ENCODE measurements at regions not wholly inside any gene's neighbourhood (a gene's known extent, or its start where the extent isn't known, plus 50 kb on each side); places are given as distances from the start of the nearest gene placed in this dataset.

DNA sequence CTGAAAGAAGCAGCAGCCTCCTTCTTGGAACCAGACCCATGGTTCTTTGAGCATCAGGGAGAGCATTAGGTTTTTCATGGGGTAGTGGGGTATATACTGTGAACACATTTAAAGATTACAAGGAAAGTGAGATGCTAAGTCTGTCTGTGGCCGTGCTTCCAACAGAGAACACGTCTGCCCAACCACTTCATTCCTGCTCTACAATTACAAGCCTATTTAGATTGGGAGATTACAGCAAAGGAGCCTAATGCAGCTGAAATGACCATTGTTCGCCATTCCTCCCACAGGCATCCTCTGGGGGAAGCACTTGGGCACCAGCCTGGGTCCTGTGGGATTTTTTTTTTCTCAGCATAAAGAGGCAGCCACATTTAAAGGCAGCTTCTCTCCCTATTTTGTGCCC is 536.4 kb downstream of the XPNPEP1 start:
- Histone ChIP-seq H3K9me3 (ENCODE audit: low read length) (no peaks in the 10 kb centered on the region), H3K9ac (ENCODE audit: low read length) (no peak overlapping the region), H3K27ac (ENCODE audit: low read depth, low read length) (no peak overlapping the region), H3K4me3 (ENCODE audit: low read depth in 1 of 2, low read length in 2 of 2) (no peak overlapping the region), H3K4me1 (ENCODE audit: insufficient read depth, low read length) (peaks cover 6% of the 10 kb centered on the region), H3K27me3 (ENCODE audit: control insufficient read depth in 1 of 2, insufficient read depth in 2 of 2, low read length in 2 of 2) (no peaks in the 10 kb centered on the region), H3K36me3 (ENCODE audit: insufficient read depth, low read length) (no peaks in the 10 kb centered on the region)

GRCh38 chr10:109386101-109386500 is 537.2 kb downstream of the XPNPEP1 start:
- Histone ChIP-seq H3K4me3 (ENCODE audit: low read depth in 1 of 2, low read length in 2 of 2) (no peak overlapping the region), H3K27ac (ENCODE audit: low read depth, low read length) (no peak overlapping the region), H3K9me3 (ENCODE audit: low read length) (no peaks in the 10 kb centered on the region), H3K4me1 (ENCODE audit: insufficient read depth, low read length) (peaks cover 13% of the 10 kb centered on the region), H3K27me3 (ENCODE audit: control insufficient read depth in 1 of 2, insufficient read depth in 2 of 2, low read length in 2 of 2) (no peaks in the 10 kb centered on the region), H3K9ac (ENCODE audit: low read length) (no peak overlapping the region), H3K36me3 (ENCODE audit: insufficient read depth, low read length) (no peaks in the 10 kb centered on the region)

DNA sequence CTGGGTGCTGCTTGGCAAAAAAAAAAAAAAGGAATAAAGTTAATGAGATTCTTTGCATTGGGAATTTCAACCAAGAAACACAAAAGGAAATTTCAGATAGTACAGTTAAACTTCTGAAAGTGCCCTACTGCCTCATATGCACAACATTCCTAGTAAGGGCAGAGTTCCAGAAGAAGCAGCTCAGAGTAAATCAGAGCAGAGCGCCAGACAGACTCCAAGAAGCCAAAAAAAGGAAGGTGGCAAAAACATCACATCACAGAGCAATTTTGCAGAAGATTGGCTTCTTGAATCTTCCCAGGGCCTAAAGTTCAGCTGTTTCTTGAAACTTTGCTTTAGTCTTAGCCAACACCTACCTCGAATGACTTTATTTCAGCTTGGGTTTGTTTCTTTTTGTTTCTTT is 544.1 kb downstream of the XPNPEP1 start:
- Histone ChIP-seq H3K27me3 (ENCODE audit: control insufficient read depth in 1 of 2, insufficient read depth in 2 of 2, low read length in 2 of 2) (no peaks in the 10 kb centered on the region), H3K36me3 (ENCODE audit: insufficient read depth, low read length) (no peaks in the 10 kb centered on the region), H3K27ac (ENCODE audit: low read depth, low read length) (peak overlapping the region; percentile 54), H3K9ac (ENCODE audit: low read length) (no peak overlapping the region), H3K4me1 (ENCODE audit: insufficient read depth, low read length) (peaks cover 29% of the 10 kb centered on the region), H3K4me3 (ENCODE audit: low read depth in 1 of 2, low read length in 2 of 2) (no peak overlapping the region), H3K9me3 (ENCODE audit: low read length) (no peaks in the 10 kb centered on the region)

- Histone ChIP-seq H3K27me3 (ENCODE audit: control insufficient read depth in 1 of 2, insufficient read depth in 2 of 2, low read length in 2 of 2) (no peaks in the 10 kb centered on the region), H3K9ac (ENCODE audit: low read length) (no peak overlapping the region), H3K4me1 (ENCODE audit: insufficient read depth, low read length) (peaks cover 15% of the 10 kb centered on the region), H3K4me3 (ENCODE audit: low read depth in 1 of 2, low read length in 2 of 2) (no peak overlapping the region), H3K36me3 (ENCODE audit: insufficient read depth, low read length) (no peaks in the 10 kb centered on the region), H3K9me3 (ENCODE audit: low read length) (no peaks in the 10 kb centered on the region), H3K27ac (ENCODE audit: low read depth, low read length) (no peak overlapping the region)
These were observed 549.1 kb downstream of the XPNPEP1 start for GRCh38 chr10:109374215-109374614.

- Histone ChIP-seq H3K36me3 (ENCODE audit: insufficient read depth, low read length) (no peaks in the 10 kb centered on the region), H3K4me1 (ENCODE audit: insufficient read depth, low read length) (peaks cover 22% of the 10 kb centered on the region), H3K4me3 (ENCODE audit: low read depth in 1 of 2, low read length in 2 of 2) (no peak overlapping the region), H3K27me3 (ENCODE audit: control insufficient read depth in 1 of 2, insufficient read depth in 2 of 2, low read length in 2 of 2) (no peaks in the 10 kb centered on the region), H3K9ac (ENCODE audit: low read length) (no peak overlapping the region), H3K27ac (ENCODE audit: low read depth, low read length) (no peak overlapping the region), H3K9me3 (ENCODE audit: low read length) (no peaks in the 10 kb centered on the region)
These were observed 564.0 kb downstream of the XPNPEP1 start for GRCh38 chr10:109359316-109359715.

DNA sequence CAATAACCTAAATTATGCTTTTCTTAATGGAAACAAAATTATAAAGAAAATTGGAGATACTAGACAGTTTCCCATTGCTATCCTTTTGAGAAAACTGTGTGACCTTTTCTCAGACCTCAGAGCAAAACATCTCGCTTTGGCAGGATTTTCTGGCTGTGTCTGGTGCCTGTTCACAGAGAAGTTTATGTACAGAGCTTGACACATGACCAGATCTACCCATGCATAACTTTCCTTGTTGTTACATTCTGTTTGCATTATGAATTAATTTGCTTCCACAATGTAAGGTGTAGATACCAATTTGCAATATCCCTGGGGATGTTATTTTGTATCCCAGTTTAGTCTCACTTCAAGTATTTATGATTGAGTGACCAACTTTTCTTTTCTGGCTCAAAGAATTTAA is 565.0 kb downstream of the XPNPEP1 start:
- Histone ChIP-seq H3K4me3 (ENCODE audit: low read depth in 1 of 2, low read length in 2 of 2) (no peak overlapping the region), H3K36me3 (ENCODE audit: insufficient read depth, low read length) (no peaks in the 10 kb centered on the region), H3K9ac (ENCODE audit: low read length) (no peak overlapping the region), H3K9me3 (ENCODE audit: low read length) (no peaks in the 10 kb centered on the region), H3K4me1 (ENCODE audit: insufficient read depth, low read length) (peaks cover 22% of the 10 kb centered on the region), H3K27me3 (ENCODE audit: control insufficient read depth in 1 of 2, insufficient read depth in 2 of 2, low read length in 2 of 2) (no peaks in the 10 kb centered on the region), H3K27ac (ENCODE audit: low read depth, low read length) (no peak overlapping the region)

DNA sequence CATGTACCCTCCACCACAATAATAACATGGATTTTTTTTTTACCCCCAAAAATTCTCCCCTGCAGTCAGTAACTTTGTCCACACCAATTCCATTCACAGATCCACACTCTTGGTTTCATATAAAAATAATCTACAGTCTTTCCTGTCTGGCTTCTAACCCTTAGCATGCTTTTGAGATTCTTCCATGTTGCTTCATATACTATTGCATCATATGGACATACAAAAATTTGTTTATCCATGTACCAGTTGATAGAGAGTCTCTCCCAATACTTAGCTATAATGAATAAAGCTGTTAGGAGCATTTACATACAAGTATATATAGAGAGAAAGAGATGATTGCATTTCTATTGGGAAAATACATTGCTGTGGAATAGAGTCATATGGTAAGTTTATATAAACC is 575.0 kb downstream of the XPNPEP1 start:
- H3K4me1 ChIP-seq (ENCODE audit: insufficient read depth, low read length): no peaks in the 10 kb centered on the region
- no peak overlapping the region for H3K4me3 ChIP-seq (ENCODE audit: low read depth in 1 of 2, low read length in 2 of 2)
- H3K9ac ChIP-seq (ENCODE audit: low read length): no peak overlapping the region
- no peaks in the 10 kb centered on the region for H3K36me3 ChIP-seq (ENCODE audit: insufficient read depth, low read length)
- no peaks in the 10 kb centered on the region for H3K27me3 ChIP-seq (ENCODE audit: control insufficient read depth in 1 of 2, insufficient read depth in 2 of 2, low read length in 2 of 2)
- H3K9me3 ChIP-seq (ENCODE audit: low read length): no peaks in the 10 kb centered on the region
- H3K27ac ChIP-seq (ENCODE audit: low read depth, low read length): no peak overlapping the region

GRCh38 chr10:109343293-109343692 is 580.0 kb downstream of the XPNPEP1 start:
- Histone ChIP-seq H3K4me3 (ENCODE audit: low read depth in 1 of 2, low read length in 2 of 2) (no peak overlapping the region), H3K9me3 (ENCODE audit: low read length) (no peaks in the 10 kb centered on the region), H3K27ac (ENCODE audit: low read depth, low read length) (no peak overlapping the region)

GRCh38 chr10:109341986-109342385 is 581.3 kb downstream of the XPNPEP1 start:
- Histone ChIP-seq H3K4me1 (ENCODE audit: insufficient read depth, low read length) (no peaks in the 10 kb centered on the region), H3K27ac (ENCODE audit: low read depth, low read length) (no peak overlapping the region), H3K9me3 (ENCODE audit: low read length) (no peaks in the 10 kb centered on the region), H3K27me3 (ENCODE audit: control insufficient read depth in 1 of 2, insufficient read depth in 2 of 2, low read length in 2 of 2) (no peaks in the 10 kb centered on the region), H3K4me3 (ENCODE audit: low read depth in 1 of 2, low read length in 2 of 2) (no peak overlapping the region), H3K36me3 (ENCODE audit: insufficient read depth, low read length) (no peaks in the 10 kb centered on the region), H3K9ac (ENCODE audit: low read length) (no peak overlapping the region)

More at GRCh38 chr10:109343293-109343692, 580.0 kb downstream of the XPNPEP1 start:
- Histone ChIP-seq H3K36me3 (ENCODE audit: insufficient read depth, low read length) (no peaks in the 10 kb centered on the region), H3K9ac (ENCODE audit: low read length) (no peak overlapping the region), H3K4me1 (ENCODE audit: insufficient read depth, low read length) (no peaks in the 10 kb centered on the region), H3K27me3 (ENCODE audit: control insufficient read depth in 1 of 2, insufficient read depth in 2 of 2, low read length in 2 of 2) (no peaks in the 10 kb centered on the region)

- Histone ChIP-seq H3K4me1 (ENCODE audit: insufficient read depth, low read length) (no peaks in the 10 kb centered on the region), H3K4me3 (ENCODE audit: low read depth in 1 of 2, low read length in 2 of 2) (no peak overlapping the region), H3K27me3 (ENCODE audit: control insufficient read depth in 1 of 2, insufficient read depth in 2 of 2, low read length in 2 of 2) (no peaks in the 10 kb centered on the region), H3K36me3 (ENCODE audit: insufficient read depth, low read length) (no peaks in the 10 kb centered on the region), H3K9me3 (ENCODE audit: low read length) (no peaks in the 10 kb centered on the region), H3K9ac (ENCODE audit: low read length) (no peak overlapping the region), H3K27ac (ENCODE audit: low read depth, low read length) (no peak overlapping the region)
These were observed 595.3 kb downstream of the XPNPEP1 start for GRCh38 chr10:109328001-109328400.

GRCh38 chr10:109327266-109327665 is 596.0 kb downstream of the XPNPEP1 start:
- no peaks in the 10 kb centered on the region for H3K27me3 ChIP-seq (ENCODE audit: control insufficient read depth in 1 of 2, insufficient read depth in 2 of 2, low read length in 2 of 2)

GRCh38 chr10:109324721-109325120 is 598.6 kb downstream of the XPNPEP1 start:
- Histone ChIP-seq H3K27ac (ENCODE audit: low read depth, low read length) (no peak overlapping the region), H3K4me1 (ENCODE audit: insufficient read depth, low read length) (no peaks in the 10 kb centered on the region), H3K4me3 (ENCODE audit: low read depth in 1 of 2, low read length in 2 of 2) (no peak overlapping the region), H3K9me3 (ENCODE audit: low read length) (no peaks in the 10 kb centered on the region), H3K27me3 (ENCODE audit: control insufficient read depth in 1 of 2, insufficient read depth in 2 of 2, low read length in 2 of 2) (no peaks in the 10 kb centered on the region), H3K9ac (ENCODE audit: low read length) (no peak overlapping the region), H3K36me3 (ENCODE audit: insufficient read depth, low read length) (no peaks in the 10 kb centered on the region)

More at GRCh38 chr10:109327266-109327665, 596.0 kb downstream of the XPNPEP1 start:
- H3K4me3 ChIP-seq (ENCODE audit: low read depth in 1 of 2, low read length in 2 of 2): no peak overlapping the region
- no peaks in the 10 kb centered on the region for H3K36me3 ChIP-seq (ENCODE audit: insufficient read depth, low read length)
- no peak overlapping the region for H3K27ac ChIP-seq (ENCODE audit: low read depth, low read length)
- no peaks in the 10 kb centered on the region for H3K9me3 ChIP-seq (ENCODE audit: low read length)
- H3K4me1 ChIP-seq (ENCODE audit: insufficient read depth, low read length): no peaks in the 10 kb centered on the region
- no peak overlapping the region for H3K9ac ChIP-seq (ENCODE audit: low read length)

Measured in muscle layer of colon (tissue), 2 donors.